ENCODE measurements at regions not wholly inside any gene's neighbourhood (a gene's known extent, or its start where the extent isn't known, plus 50 kb on each side); places are given as distances from the start of the nearest gene placed in this dataset.

DNA sequence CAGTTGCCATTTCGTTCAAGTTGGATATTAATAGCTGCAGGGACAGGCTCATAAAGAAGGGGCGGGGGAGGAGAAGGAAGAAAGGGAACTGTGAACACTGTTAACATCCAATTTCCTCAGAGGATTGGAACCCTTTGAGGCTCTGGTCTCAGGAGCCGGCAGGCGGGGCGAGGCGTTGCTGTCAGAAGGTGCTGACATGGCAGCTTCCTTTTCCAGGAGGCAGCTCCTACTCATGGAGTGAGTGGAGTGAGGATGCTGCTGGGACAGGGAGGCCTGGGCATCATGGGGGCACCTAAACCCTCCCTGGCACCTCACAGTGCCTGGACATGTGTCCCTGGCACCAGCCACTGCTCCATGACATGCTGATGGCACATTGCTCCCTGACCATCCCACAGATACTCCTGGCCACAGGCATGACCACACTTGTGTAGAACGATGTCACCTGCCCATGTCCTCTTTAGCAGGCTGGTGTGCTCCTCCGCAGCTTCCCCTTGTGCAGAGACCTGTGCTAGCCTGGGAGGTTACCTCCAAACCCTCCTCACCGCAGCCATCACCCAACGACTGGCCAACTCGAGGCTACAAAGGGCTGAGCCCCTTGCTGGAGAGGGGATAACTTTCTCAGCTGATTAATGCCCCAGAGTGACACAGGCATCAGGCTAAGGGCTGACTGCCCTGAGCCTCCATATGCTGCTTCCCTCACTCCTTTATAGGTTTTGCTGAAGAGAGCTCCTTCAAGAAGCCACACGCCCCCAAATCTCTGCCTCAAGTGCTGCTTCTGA, 79.6 kb upstream of the NECTIN1 start:
- TF ChIP-seq, protein P1, sequence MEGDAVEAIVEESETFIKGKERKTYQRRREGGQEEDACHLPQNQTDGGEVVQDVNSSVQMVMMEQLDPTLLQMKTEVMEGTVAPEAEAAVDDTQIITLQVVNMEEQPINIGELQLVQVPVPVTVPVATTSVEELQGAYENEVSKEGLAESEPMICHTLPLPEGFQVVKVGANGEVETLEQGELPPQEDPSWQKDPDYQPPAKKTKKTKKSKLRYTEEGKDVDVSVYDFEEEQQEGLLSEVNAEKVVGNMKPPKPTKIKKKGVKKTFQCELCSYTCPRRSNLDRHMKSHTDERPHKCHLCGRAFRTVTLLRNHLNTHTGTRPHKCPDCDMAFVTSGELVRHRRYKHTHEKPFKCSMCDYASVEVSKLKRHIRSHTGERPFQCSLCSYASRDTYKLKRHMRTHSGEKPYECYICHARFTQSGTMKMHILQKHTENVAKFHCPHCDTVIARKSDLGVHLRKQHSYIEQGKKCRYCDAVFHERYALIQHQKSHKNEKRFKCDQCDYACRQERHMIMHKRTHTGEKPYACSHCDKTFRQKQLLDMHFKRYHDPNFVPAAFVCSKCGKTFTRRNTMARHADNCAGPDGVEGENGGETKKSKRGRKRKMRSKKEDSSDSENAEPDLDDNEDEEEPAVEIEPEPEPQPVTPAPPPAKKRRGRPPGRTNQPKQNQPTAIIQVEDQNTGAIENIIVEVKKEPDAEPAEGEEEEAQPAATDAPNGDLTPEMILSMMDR (IDR thresholded peaks at IDR 0.05), result no peak
- no peak for TF ChIP-seq POLR2A (IDR thresholded peaks at IDR 0.05)

Data from Peyer's patch (tissue), 4 donors.